Kidney (tissue), 13 donors: ENCODE measurements at regions not wholly inside any gene's neighbourhood (a gene's known extent, or its start where the extent isn't known, plus 50 kb on each side); places are given as distances from the start of the nearest gene placed in this dataset.

Experiments used
- DNase-seq, 5 donors: peaks; one replicate each; pipeline ENCODE4 v3.0.0-alpha.2; 2013 to 2020
- FAIRE-seq: peaks from 2 replicates; lab custom pipeline; 2012; peaks lifted over from hg19 to GRCh38; lab: Jason Lieb, UNC
- H3K27ac ChIP-seq, 2 donors: one replicate each; pipeline ENCODE4 v1.7.0; 2013; ENCODE audit warnings: low read depth in 2 of 2, low read length in 2 of 2, inconsistent platforms in 1 of 2
- H3K27me3 ChIP-seq: one replicate; pipeline ENCODE4 v1.7.1; 2013; ENCODE audit warnings: low read length, inconsistent platforms; ENCODE audit not compliant: control insufficient read depth, insufficient read depth
- H3K36me3 ChIP-seq, 3 donors: one replicate each; pipeline versions ENCODE4 v1.7.0 to v1.7.1; 2013; ENCODE audit warnings: low read length in 3 of 3, control low read depth in 1 of 3, inconsistent platforms in 1 of 3; ENCODE audit not compliant: insufficient read depth in 3 of 3, control insufficient read depth in 2 of 3
- H3K4me1 ChIP-seq, 3 donors: one replicate each; pipeline versions ENCODE4 v1.7.0 to v1.7.1; 2013; ENCODE audit warnings: low read length in 3 of 3, inconsistent platforms in 1 of 3, low read depth in 1 of 3; ENCODE audit not compliant: control insufficient read depth in 2 of 3, insufficient read depth in 2 of 3
- H3K4me3 ChIP-seq, 3 donors: one replicate each; pipeline versions ENCODE4 v1.7.0 to v1.8.1; 2013; ENCODE audit warnings: low read length in 3 of 3, control low read depth in 1 of 3, inconsistent platforms in 1 of 3
- H3K9ac ChIP-seq, 3 donors: one replicate each; pipeline versions ENCODE4 v1.7.0 to v1.7.1; 2013; ENCODE audit warnings: low read length in 3 of 3, control low read depth in 1 of 3, inconsistent platforms in 1 of 3
- H3K9me3 ChIP-seq, 3 donors: one replicate each; pipeline versions ENCODE4 v1.7.0 to v1.7.1; 2013; ENCODE audit warnings: low read length in 3 of 3, control low read depth in 1 of 3, inconsistent platforms in 1 of 3; ENCODE audit not compliant: control insufficient read depth in 2 of 3, insufficient read depth in 1 of 3
- intact Hi-C: fragments of 100-400 bp; cut with DNase I; formaldehyde crosslinking; loops from one replicate; pipeline ENCODE4 v1.11.1; 2022
- TF ChIP-seq, protein P1 (sequence below): IDR thresholded peaks from 3 replicates; pipeline ENCODE4 v1.5.1; 2012; ENCODE audit warnings: mild to moderate bottlenecking, moderate library complexity, borderline replicate concordance; ENCODE audit not compliant: insufficient read depth; ENCODE audit errors: extremely low read depth
- donor health status: control.
- donor health status: control.
- donor health status: control.
- donor health status: control.
- donor health status: control.
- donor health status: DM: yes; HTN: yes; CAD: no.
- donor health status: Normal renal cell carcinoma (clear cell type).

DNA sequence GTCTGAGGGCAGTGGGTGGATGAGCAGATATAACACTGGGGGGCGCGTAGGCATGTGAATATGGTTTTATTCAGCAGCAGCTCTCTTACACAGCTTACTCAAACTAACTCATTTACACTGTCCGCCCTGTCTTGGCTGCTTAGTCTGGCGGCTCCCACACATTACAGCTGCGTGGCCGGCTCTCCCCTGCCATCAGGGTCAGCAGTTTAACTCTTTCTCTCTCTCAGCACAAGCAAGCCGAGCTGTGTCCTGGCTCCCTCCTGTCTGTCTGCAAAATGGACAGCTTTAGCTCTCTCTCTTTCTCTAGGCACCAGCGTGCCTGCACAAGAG, 1310.1 kb upstream of the RAG2 start:
- no peaks in the 10 kb centered on the region for H3K4me1 ChIP-seq
- DNase-seq (peak in 4 of 5 donors; percentile 21 to 56 (median 46)), FAIRE-seq (no peak)
- no peak overlapping the region for H3K4me3 ChIP-seq
- H3K36me3 ChIP-seq = no peaks in the 10 kb centered on the region
- H3K27me3 ChIP-seq = no peaks in the 10 kb centered on the region
- H3K9me3 ChIP-seq = no peaks in the 10 kb centered on the region
- TF ChIP-seq, protein P1, sequence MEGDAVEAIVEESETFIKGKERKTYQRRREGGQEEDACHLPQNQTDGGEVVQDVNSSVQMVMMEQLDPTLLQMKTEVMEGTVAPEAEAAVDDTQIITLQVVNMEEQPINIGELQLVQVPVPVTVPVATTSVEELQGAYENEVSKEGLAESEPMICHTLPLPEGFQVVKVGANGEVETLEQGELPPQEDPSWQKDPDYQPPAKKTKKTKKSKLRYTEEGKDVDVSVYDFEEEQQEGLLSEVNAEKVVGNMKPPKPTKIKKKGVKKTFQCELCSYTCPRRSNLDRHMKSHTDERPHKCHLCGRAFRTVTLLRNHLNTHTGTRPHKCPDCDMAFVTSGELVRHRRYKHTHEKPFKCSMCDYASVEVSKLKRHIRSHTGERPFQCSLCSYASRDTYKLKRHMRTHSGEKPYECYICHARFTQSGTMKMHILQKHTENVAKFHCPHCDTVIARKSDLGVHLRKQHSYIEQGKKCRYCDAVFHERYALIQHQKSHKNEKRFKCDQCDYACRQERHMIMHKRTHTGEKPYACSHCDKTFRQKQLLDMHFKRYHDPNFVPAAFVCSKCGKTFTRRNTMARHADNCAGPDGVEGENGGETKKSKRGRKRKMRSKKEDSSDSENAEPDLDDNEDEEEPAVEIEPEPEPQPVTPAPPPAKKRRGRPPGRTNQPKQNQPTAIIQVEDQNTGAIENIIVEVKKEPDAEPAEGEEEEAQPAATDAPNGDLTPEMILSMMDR = no peak
- intact Hi-C loops = no loop called here
- H3K27ac ChIP-seq = no peak overlapping the region
- no peak overlapping the region for H3K9ac ChIP-seq

DNA sequence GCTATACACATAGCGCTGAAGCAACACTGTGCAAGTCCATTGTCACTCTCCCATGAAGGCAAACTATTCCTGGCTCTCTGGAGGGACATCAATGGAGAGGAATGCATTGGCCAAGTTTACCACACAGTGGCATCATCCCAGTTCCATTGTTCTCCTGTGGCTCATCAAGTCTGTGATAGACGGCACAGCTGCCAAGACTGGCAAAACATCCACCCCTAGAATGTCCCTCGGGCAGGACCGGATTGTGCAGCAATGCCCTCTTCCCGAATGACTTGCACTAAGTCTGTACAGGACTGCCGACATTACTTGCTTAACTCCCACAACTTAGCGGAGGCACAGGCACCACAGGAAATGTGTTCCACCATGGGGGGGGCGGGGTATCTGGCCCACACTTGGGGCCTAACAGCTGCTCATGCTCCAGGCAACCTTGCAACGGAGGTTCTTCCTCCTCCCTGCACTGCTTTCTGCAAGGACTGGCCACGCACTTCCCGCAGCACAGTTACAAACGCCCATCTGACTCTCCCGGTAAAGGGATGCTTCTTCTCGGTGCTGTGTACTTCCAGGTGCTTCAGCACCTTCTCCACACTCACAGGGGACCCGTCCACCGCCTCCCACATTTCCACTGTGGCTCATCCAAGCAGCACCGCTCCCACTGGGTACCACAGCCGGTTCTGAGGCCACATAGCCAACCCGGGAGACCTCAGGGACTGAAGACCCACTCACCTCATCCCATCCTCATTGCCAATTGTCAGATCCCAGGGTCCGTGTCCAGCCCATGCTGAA, 1309.6 kb upstream of the RAG2 start:
- no peaks in the 10 kb centered on the region for H3K9me3 ChIP-seq
- no peak overlapping the region for H3K4me3 ChIP-seq
- intact Hi-C loops = no loop called here
- DNase-seq = peak in 2 of 5 donors; percentile 1 to 30
- TF ChIP-seq, protein P1 = no peak
- no peaks in the 10 kb centered on the region for H3K36me3 ChIP-seq
- H3K4me1 ChIP-seq = no peaks in the 10 kb centered on the region
- no peak overlapping the region for H3K9ac ChIP-seq
- H3K27me3 ChIP-seq = no peaks in the 10 kb centered on the region
- FAIRE-seq = no peak
- H3K27ac ChIP-seq = no peak overlapping the region

DNA sequence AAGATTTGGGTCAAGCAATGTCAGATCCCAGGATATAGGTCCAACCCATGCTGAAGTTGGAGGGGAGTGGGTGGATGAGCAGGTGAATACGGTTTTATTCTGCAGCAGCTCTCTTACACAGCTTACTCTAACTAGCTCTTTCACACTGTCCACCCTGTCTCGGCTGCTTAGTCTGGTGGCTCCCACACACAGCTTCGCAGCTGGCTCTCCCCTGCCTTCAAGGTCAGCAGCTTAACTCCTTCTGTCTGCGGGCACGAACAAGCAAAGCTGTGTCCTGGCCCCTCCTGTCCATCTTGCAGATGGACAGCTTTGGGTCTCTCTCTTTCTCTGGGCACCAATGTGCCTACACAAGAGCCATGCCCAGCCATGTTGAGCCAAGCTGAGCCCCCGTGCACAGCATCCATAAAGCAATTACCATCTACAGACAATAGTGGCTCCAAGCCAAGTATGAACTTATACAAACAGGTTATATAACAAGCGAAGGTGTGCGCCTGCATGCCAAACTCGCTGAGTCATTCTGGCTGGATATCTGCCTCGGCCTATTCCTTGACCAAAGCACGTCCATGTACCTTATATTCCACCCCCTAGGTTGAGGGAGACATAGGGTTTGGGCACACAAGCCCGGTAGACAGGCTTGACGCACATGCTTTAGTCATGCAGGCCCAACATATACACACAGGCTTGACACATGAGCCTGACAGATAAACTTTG, 1307.8 kb upstream of the RAG2 start:
- intact Hi-C loops = no loop called here
- TF ChIP-seq, protein P1 = no peak
- DNase-seq = peak in 1 of 5 donors; percentile 8
- FAIRE-seq = no peak
- H3K4me1 ChIP-seq = no peaks in the 10 kb centered on the region
- no peaks in the 10 kb centered on the region for H3K27me3 ChIP-seq
- H3K9ac ChIP-seq = no peak overlapping the region
- no peaks in the 10 kb centered on the region for H3K36me3 ChIP-seq
- no peaks in the 10 kb centered on the region for H3K9me3 ChIP-seq
- H3K4me3 ChIP-seq = no peak overlapping the region
- H3K27ac ChIP-seq = no peak overlapping the region
